Ishikawa (cell line): ENCODE measurements at regions not wholly inside any gene's neighbourhood (a gene's known extent, or its start where the extent isn't known, plus 50 kb on each side); places are given as distances from the start of the nearest gene placed in this dataset.

Source experiments
- CEBPB ChIP-seq: IDR thresholded peaks from 2 replicates; pipeline ENCODE4 v1.6.1; 2012
- CREB1 ChIP-seq: IDR thresholded peaks from 2 replicates; pipeline ENCODE4 v1.6.1; 2012; ENCODE audit warnings: low read depth
- EGR1 ChIP-seq: IDR thresholded peaks from 2 replicates; pipeline ENCODE4 v1.6.1; 2012
- EP300 ChIP-seq: IDR thresholded peaks from 2 replicates; pipeline ENCODE4 v1.6.1; 2012; ENCODE audit warnings: borderline replicate concordance
- FOXM1 ChIP-seq: IDR thresholded peaks from 2 replicates; pipeline ENCODE4 v1.6.1; 2012; ENCODE audit warnings: low read depth, borderline replicate concordance
- MAX ChIP-seq: IDR thresholded peaks from 2 replicates; pipeline ENCODE4 v1.6.1; 2012
- NFIC ChIP-seq: IDR thresholded peaks from 2 replicates; pipeline ENCODE4 v1.6.1; 2012
- RAD21 ChIP-seq: IDR thresholded peaks from 2 replicates; pipeline ENCODE4 v1.6.1; 2012; ENCODE audit warnings: low read depth
- REST ChIP-seq: IDR thresholded peaks from 2 replicates; pipeline ENCODE4 v1.6.1; 2012; ENCODE audit warnings: low read depth, mild to moderate bottlenecking
- TAF1 ChIP-seq: IDR thresholded peaks from 2 replicates; pipeline ENCODE4 v1.6.1; 2012; ENCODE audit warnings: low read depth, mild to moderate bottlenecking
- TCF12 ChIP-seq: IDR thresholded peaks from 2 replicates; pipeline ENCODE4 v1.6.1; 2012; ENCODE audit warnings: low read depth
- TEAD4 ChIP-seq: IDR thresholded peaks from 2 replicates; pipeline ENCODE4 v1.6.1; 2012
- USF1 ChIP-seq: IDR thresholded peaks from 2 replicates; pipeline ENCODE4 v1.6.1; 2012
- YY1 ChIP-seq: IDR thresholded peaks from 2 replicates; pipeline ENCODE4 v1.6.1; 2012; ENCODE audit warnings: low read depth
- ZBTB7A ChIP-seq: IDR thresholded peaks from 2 replicates; pipeline ENCODE4 v1.6.1; 2012; ENCODE audit warnings: low read depth

GRCh38 chr2:225781991-225782390 is 382.5 kb downstream of the NYAP2 start:
- TF ChIP-seq FOXM1 (no peak), EGR1 (no peak), YY1 (no peak), ZBTB7A (no peak)

GRCh38 chr2:225781145-225781544 is 381.6 kb downstream of the NYAP2 start:
- no peak for TF ChIP-seq YY1
- TF ChIP-seq ZBTB7A: no peak
- no peak for TF ChIP-seq NFIC
- TF ChIP-seq CREB1: no peak
- no peak for TF ChIP-seq TAF1
- TF ChIP-seq TEAD4: no peak
- TF ChIP-seq REST: no peak
- no peak for TF ChIP-seq EP300
- no peak for TF ChIP-seq TCF12
- no peak for TF ChIP-seq EGR1
- TF ChIP-seq FOXM1: no peak
- TF ChIP-seq RAD21: no peak
- TF ChIP-seq MAX: no peak
- no peak for TF ChIP-seq USF1

- TF ChIP-seq YY1 (no peak), CEBPB (no peak), EP300 (no peak), MAX (no peak), TEAD4 (no peak), RAD21 (no peak), NFIC (no peak), FOXM1 (no peak), ZBTB7A (no peak), TAF1 (no peak), CREB1 (no peak), REST (no peak), EGR1 (no peak), USF1 (no peak)
These were observed 380.3 kb downstream of the NYAP2 start for GRCh38 chr2:225779829-225780228.

GRCh38 chr2:225773148-225773547 is 373.6 kb downstream of the NYAP2 start:
- TF ChIP-seq MAX (no peak), TAF1 (no peak), EP300 (no peak), YY1 (no peak), EGR1 (no peak), TEAD4 (no peak), REST (no peak), TCF12 (no peak), FOXM1 (no peak), CEBPB (no peak), CREB1 (no peak), ZBTB7A (no peak), RAD21 (no peak), NFIC (no peak)

GRCh38 chr2:225771701-225772100 is 372.2 kb downstream of the NYAP2 start:
- TF ChIP-seq USF1: no peak
- no peak for TF ChIP-seq TCF12
- no peak for TF ChIP-seq EP300
- TF ChIP-seq MAX: no peak
- TF ChIP-seq TEAD4: no peak
- no peak for TF ChIP-seq NFIC
- TF ChIP-seq CEBPB: no peak
- TF ChIP-seq ZBTB7A: no peak
- TF ChIP-seq FOXM1: no peak
- no peak for TF ChIP-seq CREB1
- TF ChIP-seq EGR1: no peak
- TF ChIP-seq TAF1: no peak
- TF ChIP-seq YY1: no peak
- TF ChIP-seq RAD21: no peak
- no peak for TF ChIP-seq REST
